ENCODE measurements at regions not wholly inside any gene's neighbourhood (a gene's known extent, or its start where the extent isn't known, plus 50 kb on each side); places are given as distances from the start of the nearest gene placed in this dataset.

GRCh38 chr3:162938083-162938482 lies 1441.5 kb downstream of the OTOL1 start:
- intact Hi-C loops (cut with micrococcal nuclease) = no loop called here
- no peak overlapping the region for H3K27ac ChIP-seq (replicated peaks)
- TF ChIP-seq CTCF (IDR thresholded peaks at IDR 0.05; ENCODE audit: borderline replicate concordance) = no peak
- H3K27me3 ChIP-seq (ENCODE audit: low read depth) = no peaks in the 10 kb centered on the region
- no peak for DNase-seq
- no peaks in the 10 kb centered on the region for H3K9me3 ChIP-seq (replicated peaks)
- H3K4me1 ChIP-seq = no peaks in the 10 kb centered on the region
- no peaks in the 10 kb centered on the region for H3K36me3 ChIP-seq
- no peak overlapping the region for H3K4me3 ChIP-seq

GRCh38 chr3:162945626-162946025 lies 1449.0 kb downstream of the OTOL1 start:
- H3K27me3 ChIP-seq (ENCODE audit: low read depth) = no peaks in the 10 kb centered on the region
- no peak for DNase-seq
- intact Hi-C loops (cut with micrococcal nuclease) = no loop called here
- H3K4me1 ChIP-seq = no peaks in the 10 kb centered on the region
- H3K36me3 ChIP-seq = no peaks in the 10 kb centered on the region
- no peak overlapping the region for H3K4me3 ChIP-seq
- H3K27ac ChIP-seq (replicated peaks) = no peak overlapping the region
- H3K9me3 ChIP-seq (replicated peaks) = peaks cover 9% of the 10 kb centered on the region
- TF ChIP-seq CTCF (IDR thresholded peaks at IDR 0.05; ENCODE audit: borderline replicate concordance) = no peak

- intact Hi-C loops (cut with micrococcal nuclease) = no loop called here
- no peak for DNase-seq
- no peak overlapping the region for H3K4me3 ChIP-seq
- H3K27ac ChIP-seq (replicated peaks) = no peak overlapping the region
- TF ChIP-seq CTCF (IDR thresholded peaks at IDR 0.05; ENCODE audit: borderline replicate concordance) = no peak
- H3K27me3 ChIP-seq (ENCODE audit: low read depth) = no peaks in the 10 kb centered on the region
- H3K9me3 ChIP-seq (replicated peaks) = no peaks in the 10 kb centered on the region
- H3K36me3 ChIP-seq = no peaks in the 10 kb centered on the region
- H3K4me1 ChIP-seq = no peaks in the 10 kb centered on the region
Measured at GRCh38 chr3:162956711-162957110, 1460.1 kb downstream of the OTOL1 start.

GRCh38 chr3:162960269-162960668 lies 1463.7 kb downstream of the OTOL1 start:
- H3K36me3 ChIP-seq = no peaks in the 10 kb centered on the region
- TF ChIP-seq CTCF (IDR thresholded peaks at IDR 0.05; ENCODE audit: borderline replicate concordance) = no peak
- no peak overlapping the region for H3K4me3 ChIP-seq
- no peak for DNase-seq
- peaks cover 9% of the 10 kb centered on the region for H3K9me3 ChIP-seq (replicated peaks)
- H3K27me3 ChIP-seq (ENCODE audit: low read depth) = no peaks in the 10 kb centered on the region
- intact Hi-C loops (cut with micrococcal nuclease) = no loop called here
- H3K27ac ChIP-seq (replicated peaks) = no peak overlapping the region
- no peaks in the 10 kb centered on the region for H3K4me1 ChIP-seq

- Histone ChIP-seq H3K9me3 (replicated peaks) (peaks cover 12% of the 10 kb centered on the region), H3K4me1 (no peaks in the 10 kb centered on the region), H3K4me3 (no peak overlapping the region), H3K36me3 (no peaks in the 10 kb centered on the region), H3K27me3 (ENCODE audit: low read depth) (no peaks in the 10 kb centered on the region), H3K27ac (replicated peaks) (no peak overlapping the region)
- intact Hi-C loops (cut with micrococcal nuclease) = no loop called here
- DNase-seq = no peak
- TF ChIP-seq CTCF (IDR thresholded peaks at IDR 0.05; ENCODE audit: borderline replicate concordance) = no peak
Measured at GRCh38 chr3:162970292-162970691, 1473.7 kb downstream of the OTOL1 start.

GRCh38 chr3:162971715-162972114 lies 1475.1 kb downstream of the OTOL1 start:
- Histone ChIP-seq H3K27me3 (ENCODE audit: low read depth) (no peaks in the 10 kb centered on the region), H3K36me3 (no peaks in the 10 kb centered on the region), H3K4me1 (no peaks in the 10 kb centered on the region), H3K4me3 (no peak overlapping the region), H3K9me3 (replicated peaks) (peaks cover under 1% of the 10 kb centered on the region), H3K27ac (replicated peaks) (no peak overlapping the region)
- no peak for DNase-seq
- TF ChIP-seq CTCF (IDR thresholded peaks at IDR 0.05; ENCODE audit: borderline replicate concordance) = no peak
- intact Hi-C loops (cut with micrococcal nuclease) = no loop called here
